Smooth muscle cell (in vitro differentiated cells): ENCODE measurements at regions not wholly inside any gene's neighbourhood (a gene's known extent, or its start where the extent isn't known, plus 50 kb on each side); places are given as distances from the start of the nearest gene placed in this dataset.
A peak's percentile ranks its signal among the peaks of the same experiment; 100 is the strongest.

Experiments used
- DNase-seq: peaks from one replicate; lab custom pipeline; 2025; ENCODE audit not compliant: unreplicated experiment; lab: John Stamatoyannopoulos, UW
- H2AFZ ChIP-seq: fragments of 200-600 bp; sonication (generic); 2 replicates; pipeline ENCODE4 v1.6.0; 2016; ENCODE audit warnings: antibody characterized with exemption, low read depth, mild to moderate bottlenecking
- H3F3A ChIP-seq: fragments of 200-600 bp; sonication (generic); 2 replicates; pipeline ENCODE4 v1.6.0; 2017; ENCODE audit warnings: antibody characterized with exemption, low read depth
- H3K27ac ChIP-seq: fragments of 200-600 bp; sonication (generic); 2 replicates; pipeline ENCODE4 v1.5.1; 2016; ENCODE audit warnings: low read depth, mild to moderate bottlenecking
- H3K27me3 ChIP-seq: fragments of 200-600 bp; sonication (generic); 2 replicates; pipeline ENCODE4 v1.6.1; 2016; ENCODE audit warnings: low read depth, mild to moderate bottlenecking
- H3K36me3 ChIP-seq: fragments of 200-600 bp; sonication (generic); 2 replicates; pipeline ENCODE4 v1.5.1; 2016; ENCODE audit warnings: low read depth
- H3K4me1 ChIP-seq: fragments of 200-600 bp; sonication (generic); 2 replicates; pipeline ENCODE4 v1.5.1; 2016; ENCODE audit warnings: low read depth
- H3K4me2 ChIP-seq: fragments of 200-600 bp; sonication (generic); 2 replicates; pipeline ENCODE4 v1.6.0; 2016; ENCODE audit warnings: mild to moderate bottlenecking
- H3K4me3 ChIP-seq: fragments of 200-600 bp; sonication (generic); 2 replicates; pipeline ENCODE4 v1.5.1; 2016; ENCODE audit warnings: mild to moderate bottlenecking
- H3K79me2 ChIP-seq: fragments of 200-600 bp; sonication (generic); 2 replicates; pipeline ENCODE4 v1.6.0; 2016; ENCODE audit warnings: low read depth, mild to moderate bottlenecking
- H3K9ac ChIP-seq: fragments of 200-600 bp; sonication (generic); 2 replicates; pipeline ENCODE4 v1.6.0; 2016; ENCODE audit warnings: low read depth
- H3K9me3 ChIP-seq: fragments of 200-600 bp; sonication (generic); replicated peaks from 2 replicates; pipeline ENCODE4 v1.5.1; 2016; ENCODE audit warnings: low read depth
- H4K20me1 ChIP-seq: fragments of 200-600 bp; sonication (generic); 2 replicates; pipeline ENCODE4 v1.6.0; 2016; ENCODE audit warnings: low read depth
- WGBS: methylation state at CpG from one replicate; pipeline ENCODE4 v1.1.7; 2016; ENCODE audit warnings: low lambda C conversion rate; 5-methylcytosine and 5-hydroxymethylcytosine counted together
- TF ChIP-seq, protein P1 (sequence below): fragments of 200-600 bp; sonication (generic); IDR thresholded peaks from 2 replicates; pipeline ENCODE4 v1.5.1; 2017; ENCODE audit warnings: borderline replicate concordance, mild to moderate bottlenecking, antibody characterized with exemption; ENCODE audit not compliant: insufficient read depth, poor library complexity, severe bottlenecking

DNA sequence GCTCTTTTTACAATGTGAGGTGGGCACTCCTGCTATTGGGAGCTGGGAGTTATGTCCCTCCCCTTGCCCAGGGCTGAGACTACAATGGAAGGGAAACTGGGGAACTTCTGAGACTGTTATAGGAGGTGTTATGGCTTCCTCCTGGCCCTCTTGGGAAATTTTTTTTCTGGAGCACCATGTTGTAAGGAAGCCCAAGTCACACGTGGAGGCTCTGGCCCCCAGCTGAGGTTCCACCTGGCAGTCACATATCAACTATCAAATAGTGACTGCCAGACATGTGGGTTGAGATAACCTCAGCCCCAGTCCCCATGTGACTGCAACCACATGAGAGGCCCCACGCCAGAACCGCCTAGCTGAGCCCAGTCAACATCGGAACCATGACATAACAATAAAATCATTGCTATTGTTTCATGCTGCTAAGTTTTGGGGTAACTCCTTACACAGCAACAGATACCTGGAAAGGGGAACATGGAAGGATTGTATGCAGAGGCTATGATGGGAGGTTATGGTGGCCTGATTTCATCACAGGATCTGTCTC, 99.4 kb upstream of the NCOR2 start:
- 97% methylated on average over 4 of the region's 4 CpGs for WGBS

DNA sequence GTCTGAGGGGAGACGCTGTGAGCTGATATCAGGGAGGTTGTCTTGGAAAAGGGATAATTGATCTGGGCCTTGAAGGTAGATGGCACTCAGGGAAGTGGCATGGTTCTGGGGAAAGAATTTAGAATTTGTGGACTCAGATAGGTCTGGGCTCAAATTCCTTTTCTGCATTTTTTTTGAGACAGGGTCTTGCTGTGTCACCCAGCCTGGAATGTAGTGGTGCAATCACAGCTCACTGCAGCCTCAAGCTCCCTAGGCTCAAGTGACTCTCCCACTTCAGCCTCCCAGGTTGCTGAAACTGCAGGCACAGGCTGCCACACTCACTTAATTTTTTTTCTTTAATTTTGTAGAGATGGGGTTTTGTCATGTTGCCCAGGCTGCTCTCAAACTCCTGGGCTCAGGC, 98.1 kb upstream of the NCOR2 start:
- H4K20me1 ChIP-seq = no peaks in the 10 kb centered on the region
- WGBS = 92% methylated on average over 1 of the region's 1 CpG
- H3K9ac ChIP-seq = no peak overlapping the region
- H3K4me2 ChIP-seq = peak overlapping the region; percentile 31
- H3K79me2 ChIP-seq = no peaks in the 10 kb centered on the region
- TF ChIP-seq, protein P1, sequence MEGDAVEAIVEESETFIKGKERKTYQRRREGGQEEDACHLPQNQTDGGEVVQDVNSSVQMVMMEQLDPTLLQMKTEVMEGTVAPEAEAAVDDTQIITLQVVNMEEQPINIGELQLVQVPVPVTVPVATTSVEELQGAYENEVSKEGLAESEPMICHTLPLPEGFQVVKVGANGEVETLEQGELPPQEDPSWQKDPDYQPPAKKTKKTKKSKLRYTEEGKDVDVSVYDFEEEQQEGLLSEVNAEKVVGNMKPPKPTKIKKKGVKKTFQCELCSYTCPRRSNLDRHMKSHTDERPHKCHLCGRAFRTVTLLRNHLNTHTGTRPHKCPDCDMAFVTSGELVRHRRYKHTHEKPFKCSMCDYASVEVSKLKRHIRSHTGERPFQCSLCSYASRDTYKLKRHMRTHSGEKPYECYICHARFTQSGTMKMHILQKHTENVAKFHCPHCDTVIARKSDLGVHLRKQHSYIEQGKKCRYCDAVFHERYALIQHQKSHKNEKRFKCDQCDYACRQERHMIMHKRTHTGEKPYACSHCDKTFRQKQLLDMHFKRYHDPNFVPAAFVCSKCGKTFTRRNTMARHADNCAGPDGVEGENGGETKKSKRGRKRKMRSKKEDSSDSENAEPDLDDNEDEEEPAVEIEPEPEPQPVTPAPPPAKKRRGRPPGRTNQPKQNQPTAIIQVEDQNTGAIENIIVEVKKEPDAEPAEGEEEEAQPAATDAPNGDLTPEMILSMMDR = no peak
- H3K36me3 ChIP-seq = no peaks in the 10 kb centered on the region
- no peaks in the 10 kb centered on the region for H3K9me3 ChIP-seq
- no peak overlapping the region for H3K4me3 ChIP-seq
- H3K27ac ChIP-seq = peak overlapping the region; percentile 77
- H2AFZ ChIP-seq = no peak overlapping the region
- peaks cover 15% of the 10 kb centered on the region for H3K4me1 ChIP-seq
- no peaks in the 10 kb centered on the region for H3K27me3 ChIP-seq
- no peak for DNase-seq
- H3F3A ChIP-seq = peaks cover 34% of the 10 kb centered on the region

More for the DNA sequence above, 99.4 kb upstream of the NCOR2 start:
- no peak overlapping the region for H3K9ac ChIP-seq
- H3K27me3 ChIP-seq = no peaks in the 10 kb centered on the region
- H3K4me3 ChIP-seq = no peak overlapping the region
- H3K4me1 ChIP-seq = peaks cover 11% of the 10 kb centered on the region
- no peaks in the 10 kb centered on the region for H4K20me1 ChIP-seq
- H3F3A ChIP-seq = peaks cover 34% of the 10 kb centered on the region
- H3K9me3 ChIP-seq = no peaks in the 10 kb centered on the region
- H2AFZ ChIP-seq = no peak overlapping the region
- H3K36me3 ChIP-seq = no peaks in the 10 kb centered on the region
- TF ChIP-seq, protein P1 = no peak
- no peaks in the 10 kb centered on the region for H3K79me2 ChIP-seq
- no peak overlapping the region for H3K27ac ChIP-seq
- no peak overlapping the region for H3K4me2 ChIP-seq
- no peak for DNase-seq

DNA sequence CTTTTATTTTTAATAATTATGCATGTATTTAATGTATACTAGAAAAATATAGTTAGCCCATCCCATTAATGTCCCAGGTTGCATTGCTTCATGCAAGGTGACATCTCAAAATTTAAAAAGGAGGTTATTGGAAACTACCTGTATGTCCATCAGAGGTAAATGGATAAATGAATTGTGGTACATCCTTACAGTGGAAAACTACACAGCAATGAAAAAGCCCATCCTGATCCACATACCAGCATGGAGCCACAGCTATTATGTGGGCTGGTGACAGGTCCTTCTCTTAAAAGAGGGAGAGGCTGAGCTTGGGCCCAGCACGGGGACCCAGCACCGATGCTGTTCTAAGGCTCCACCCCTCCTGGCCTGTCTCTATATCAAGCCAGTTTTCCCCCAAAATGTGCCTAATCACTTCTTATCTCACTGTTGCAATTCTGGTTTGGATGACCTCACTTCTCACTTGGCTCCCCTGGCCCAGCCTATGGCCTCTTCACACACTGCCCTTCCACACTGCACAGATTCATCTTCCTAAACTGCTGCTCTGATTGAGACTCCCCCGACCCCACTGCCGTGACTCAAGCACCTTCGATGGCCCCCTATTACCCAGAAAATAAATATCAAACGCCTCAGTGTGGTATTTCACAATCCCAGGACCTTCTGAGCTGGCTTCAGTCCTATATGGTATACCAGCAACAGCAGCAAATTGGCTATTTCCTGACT, 97.1 kb upstream of the NCOR2 start:
- H3F3A ChIP-seq = peaks cover 34% of the 10 kb centered on the region
- no peak for DNase-seq
- peak overlapping the region; percentile 77 for H3K27ac ChIP-seq
- TF ChIP-seq, protein P1 = no peak
- no peak overlapping the region for H3K4me3 ChIP-seq
- no peaks in the 10 kb centered on the region for H4K20me1 ChIP-seq
- no peak overlapping the region for H3K4me2 ChIP-seq
- H3K27me3 ChIP-seq = no peaks in the 10 kb centered on the region
- WGBS = 58% methylated on average over 6 of the region's 6 CpGs
- H3K9me3 ChIP-seq = no peaks in the 10 kb centered on the region
- H3K36me3 ChIP-seq = no peaks in the 10 kb centered on the region
- peaks cover 15% of the 10 kb centered on the region for H3K4me1 ChIP-seq
- no peak overlapping the region for H3K9ac ChIP-seq
- H3K79me2 ChIP-seq = no peaks in the 10 kb centered on the region
- no peak overlapping the region for H2AFZ ChIP-seq
